ENCODE measurements at regions not wholly inside any gene's neighbourhood (a gene's known extent, or its start where the extent isn't known, plus 50 kb on each side); places are given as distances from the start of the nearest gene placed in this dataset.

- Histone ChIP-seq H4K12ac (ENCODE audit: low read depth, low read length) (no peak overlapping the region), H3K27ac (ENCODE audit: low read depth, low read length) (no peak overlapping the region), H3K4me1 (ENCODE audit: control insufficient read depth in 1 of 2, insufficient read depth in 2 of 2, low read length in 2 of 2) (peaks cover 0 to 2% of the 10 kb centered on the region in 2 experiments), H4K8ac (ENCODE audit: low read depth, low read length) (no peak overlapping the region), H3K23ac (ENCODE audit: low read length) (no peak overlapping the region), H4K91ac (ENCODE audit: low read depth, low read length) (no peak overlapping the region), H3K18ac (ENCODE audit: low read length) (no peak overlapping the region), H3K27me3 (ENCODE audit: insufficient read depth, low read length) (no peaks in the 10 kb centered on the region), H3K79me2 (ENCODE audit: control insufficient read depth, insufficient read depth, low read length, poor library complexity) (no peaks in the 10 kb centered on the region), H2AFZ (ENCODE audit: insufficient read depth, low read length, poor library complexity) (no peak overlapping the region), H3K4me3 (ENCODE audit: low read depth, low read length) (no peak overlapping the region), H3K4me2 (ENCODE audit: low read length) (no peak overlapping the region), H3K79me1 (ENCODE audit: low read length) (no peaks in the 10 kb centered on the region), H2AK5ac (ENCODE audit: low read length) (no peak overlapping the region), H2BK5ac (ENCODE audit: low read depth, low read length, poor library complexity) (no peak overlapping the region), H3K14ac (ENCODE audit: low read length) (no peak overlapping the region), H3K9ac (ENCODE audit: low read length) (no peak overlapping the region), H2BK120ac (ENCODE audit: insufficient read depth, low read length, poor library complexity) (no peak overlapping the region), H3K9me3 (ENCODE audit: insufficient read depth, low read depth, low read length) (no peaks in the 10 kb centered on the region), H3K36me3 (ENCODE audit: control insufficient read depth in 1 of 2, insufficient read depth in 2 of 2, low read length in 2 of 2) (no peaks in the 10 kb centered on the region), H2BK12ac (ENCODE audit: low read length) (no peak overlapping the region), H3K4ac (ENCODE audit: low read depth, low read length) (no peak overlapping the region)
- no CpG with 5 or more reads among the region's 1 CpG for WGBS (ENCODE audit: extremely low coverage, insufficient coverage, insufficient read length)
- no peak for DNase-seq
Measured at GRCh38 chr3:106577241-106577640, 708.4 kb upstream of the CBLB start.

- H4K91ac ChIP-seq (ENCODE audit: low read depth, low read length), result no peak overlapping the region
- no peaks in the 10 kb centered on the region for H3K9me3 ChIP-seq (ENCODE audit: insufficient read depth, low read depth, low read length)
- no peak overlapping the region for H3K18ac ChIP-seq (ENCODE audit: low read length)
- no peak overlapping the region for H3K14ac ChIP-seq (ENCODE audit: low read length)
- H2AFZ ChIP-seq (ENCODE audit: insufficient read depth, low read length, poor library complexity), result no peak overlapping the region
- H4K8ac ChIP-seq (ENCODE audit: low read depth, low read length), result no peak overlapping the region
- H3K27ac ChIP-seq (ENCODE audit: low read depth, low read length), result no peak overlapping the region
- H3K23ac ChIP-seq (ENCODE audit: low read length), result no peak overlapping the region
- no peak for DNase-seq
- no peak overlapping the region for H3K4me2 ChIP-seq (ENCODE audit: low read length)
- no peaks in the 10 kb centered on the region for H3K36me3 ChIP-seq (ENCODE audit: control insufficient read depth in 1 of 2, insufficient read depth in 2 of 2, low read length in 2 of 2)
- H2AK5ac ChIP-seq (ENCODE audit: low read length), result no peak overlapping the region
- no peaks in the 10 kb centered on the region for H3K27me3 ChIP-seq (ENCODE audit: insufficient read depth, low read length)
- peaks cover 0 to 2% of the 10 kb centered on the region in 2 experiments for H3K4me1 ChIP-seq (ENCODE audit: control insufficient read depth in 1 of 2, insufficient read depth in 2 of 2, low read length in 2 of 2)
- H2BK120ac ChIP-seq (ENCODE audit: insufficient read depth, low read length, poor library complexity), result no peak overlapping the region
- no peak overlapping the region for H3K9ac ChIP-seq (ENCODE audit: low read length)
- no peak overlapping the region for H4K12ac ChIP-seq (ENCODE audit: low read depth, low read length)
- H3K79me2 ChIP-seq (ENCODE audit: control insufficient read depth, insufficient read depth, low read length, poor library complexity), result no peaks in the 10 kb centered on the region
- no peak overlapping the region for H3K4ac ChIP-seq (ENCODE audit: low read depth, low read length)
- no peak overlapping the region for H2BK5ac ChIP-seq (ENCODE audit: low read depth, low read length, poor library complexity)
- H2BK12ac ChIP-seq (ENCODE audit: low read length), result no peak overlapping the region
- no CpG with 5 or more reads among the region's 1 CpG for WGBS (ENCODE audit: extremely low coverage, insufficient coverage, insufficient read length)
- no peaks in the 10 kb centered on the region for H3K79me1 ChIP-seq (ENCODE audit: low read length)
- no peak overlapping the region for H3K4me3 ChIP-seq (ENCODE audit: low read depth, low read length)
Measured at GRCh38 chr3:106578911-106579310, 710.1 kb upstream of the CBLB start.

GRCh38 chr3:106582151-106582550 is 713.3 kb upstream of the CBLB start:
- no peak overlapping the region for H4K8ac ChIP-seq (ENCODE audit: low read depth, low read length)
- no peak overlapping the region for H2BK12ac ChIP-seq (ENCODE audit: low read length)
- H3K27me3 ChIP-seq (ENCODE audit: insufficient read depth, low read length), result no peaks in the 10 kb centered on the region
- H3K18ac ChIP-seq (ENCODE audit: low read length), result no peak overlapping the region
- no peak overlapping the region for H4K91ac ChIP-seq (ENCODE audit: low read depth, low read length)
- no peak overlapping the region for H3K4me2 ChIP-seq (ENCODE audit: low read length)
- H3K36me3 ChIP-seq (ENCODE audit: control insufficient read depth in 1 of 2, insufficient read depth in 2 of 2, low read length in 2 of 2), result no peaks in the 10 kb centered on the region
- no peak overlapping the region for H2AFZ ChIP-seq (ENCODE audit: insufficient read depth, low read length, poor library complexity)
- DNase-seq, result no peak
- H3K9me3 ChIP-seq (ENCODE audit: insufficient read depth, low read depth, low read length), result no peaks in the 10 kb centered on the region
- H4K12ac ChIP-seq (ENCODE audit: low read depth, low read length), result no peak overlapping the region
- no peak overlapping the region for H2BK5ac ChIP-seq (ENCODE audit: low read depth, low read length, poor library complexity)
- H3K27ac ChIP-seq (ENCODE audit: low read depth, low read length), result no peak overlapping the region
- no peak overlapping the region for H2BK120ac ChIP-seq (ENCODE audit: insufficient read depth, low read length, poor library complexity)
- no peak overlapping the region for H3K14ac ChIP-seq (ENCODE audit: low read length)
- no peaks in the 10 kb centered on the region for H3K79me1 ChIP-seq (ENCODE audit: low read length)
- H3K4ac ChIP-seq (ENCODE audit: low read depth, low read length), result no peak overlapping the region
- no peaks in the 10 kb centered on the region for H3K4me1 ChIP-seq (ENCODE audit: control insufficient read depth in 1 of 2, insufficient read depth in 2 of 2, low read length in 2 of 2)
- H3K4me3 ChIP-seq (ENCODE audit: low read depth, low read length), result no peak overlapping the region
- no peak overlapping the region for H3K23ac ChIP-seq (ENCODE audit: low read length)
- no CpG with 5 or more reads among the region's 3 CpGs for WGBS (ENCODE audit: extremely low coverage, insufficient coverage, insufficient read length)
- H2AK5ac ChIP-seq (ENCODE audit: low read length), result no peak overlapping the region
- no peak overlapping the region for H3K9ac ChIP-seq (ENCODE audit: low read length)
- H3K79me2 ChIP-seq (ENCODE audit: control insufficient read depth, insufficient read depth, low read length, poor library complexity), result no peaks in the 10 kb centered on the region

- no peaks in the 10 kb centered on the region for H3K4me1 ChIP-seq (ENCODE audit: control insufficient read depth in 1 of 2, insufficient read depth in 2 of 2, low read length in 2 of 2)
- no CpG with 5 or more reads among the region's 6 CpGs for WGBS (ENCODE audit: extremely low coverage, insufficient coverage, insufficient read length)
Measured at GRCh38 chr3:106587551-106587950, 718.7 kb upstream of the CBLB start.

More at GRCh38 chr3:106587551-106587950, 718.7 kb upstream of the CBLB start:
- H2BK120ac ChIP-seq (ENCODE audit: insufficient read depth, low read length, poor library complexity), result no peak overlapping the region
- H2BK5ac ChIP-seq (ENCODE audit: low read depth, low read length, poor library complexity), result no peak overlapping the region
- H3K23ac ChIP-seq (ENCODE audit: low read length), result no peak overlapping the region
- no peak overlapping the region for H4K12ac ChIP-seq (ENCODE audit: low read depth, low read length)
- H3K4ac ChIP-seq (ENCODE audit: low read depth, low read length), result no peak overlapping the region
- no peaks in the 10 kb centered on the region for H3K9me3 ChIP-seq (ENCODE audit: insufficient read depth, low read depth, low read length)
- no peak overlapping the region for H4K8ac ChIP-seq (ENCODE audit: low read depth, low read length)
- H3K27ac ChIP-seq (ENCODE audit: low read depth, low read length), result no peak overlapping the region
- H3K18ac ChIP-seq (ENCODE audit: low read length), result no peak overlapping the region
- no peaks in the 10 kb centered on the region for H3K79me1 ChIP-seq (ENCODE audit: low read length)
- no peak overlapping the region for H3K4me3 ChIP-seq (ENCODE audit: low read depth, low read length)
- DNase-seq, result peak in 1 of 2 donors; percentile 77
- H4K91ac ChIP-seq (ENCODE audit: low read depth, low read length), result no peak overlapping the region
- H2AFZ ChIP-seq (ENCODE audit: insufficient read depth, low read length, poor library complexity), result no peak overlapping the region
- H3K9ac ChIP-seq (ENCODE audit: low read length), result no peak overlapping the region
- no peaks in the 10 kb centered on the region for H3K36me3 ChIP-seq (ENCODE audit: control insufficient read depth in 1 of 2, insufficient read depth in 2 of 2, low read length in 2 of 2)
- no peaks in the 10 kb centered on the region for H3K79me2 ChIP-seq (ENCODE audit: control insufficient read depth, insufficient read depth, low read length, poor library complexity)
- H2AK5ac ChIP-seq (ENCODE audit: low read length), result no peak overlapping the region
- no peak overlapping the region for H3K4me2 ChIP-seq (ENCODE audit: low read length)
- H2BK12ac ChIP-seq (ENCODE audit: low read length), result no peak overlapping the region
- no peak overlapping the region for H3K14ac ChIP-seq (ENCODE audit: low read length)
- no peaks in the 10 kb centered on the region for H3K27me3 ChIP-seq (ENCODE audit: insufficient read depth, low read length)

Data from trophoblast cell (in vitro differentiated cells and primary cell).